Cardiac muscle cell (in vitro differentiated cells and primary cell): ENCODE measurements at regions not wholly inside any gene's neighbourhood (a gene's known extent, or its start where the extent isn't known, plus 50 kb on each side); places are given as distances from the start of the nearest gene placed in this dataset.

Experiments used
- DNase-seq, 2 donors: peaks; one replicate each; pipeline versions ENCODE4 v3.0.0 to v3.0.0-alpha.2; 2010 to 2017; ENCODE audit warnings: low read depth in 1 of 2, low spot score in 1 of 2
- H3K27ac ChIP-seq: fragments of 200-600 bp; sonication (generic); 2 replicates; pipeline ENCODE4 v1.5.1; 2016
- H3K27me3 ChIP-seq: fragments of 200-600 bp; sonication (generic); 2 replicates; pipeline ENCODE4 v1.6.0; 2016; ENCODE audit warnings: control low read depth
- H3K36me3 ChIP-seq: fragments of 200-600 bp; sonication (generic); 2 replicates; pipeline ENCODE4 v1.5.1; 2016; ENCODE audit warnings: control low read depth
- H3K4me1 ChIP-seq: fragments of 200-600 bp; sonication (generic); 2 replicates; pipeline ENCODE4 v1.8.1; 2017; ENCODE audit warnings: low read depth, mild to moderate bottlenecking, mixed run types
- H3K4me3 ChIP-seq: fragments of 200-600 bp; sonication (generic); 2 replicates; pipeline ENCODE4 v1.5.1; 2016; ENCODE audit warnings: mild to moderate bottlenecking
- H3K9me3 ChIP-seq: fragments of 200-600 bp; sonication (generic); 2 replicates; pipeline ENCODE4 v1.5.1; 2017; ENCODE audit warnings: low read depth, mild to moderate bottlenecking, control low read depth
- TF ChIP-seq, protein P1 (sequence below): IDR thresholded peaks from 2 replicates; pipeline ENCODE4 v1.5.1; 2012; ENCODE audit warnings: low read depth, mild to moderate bottlenecking, low read length

- DNase-seq: no peak
- TF ChIP-seq, protein P1, sequence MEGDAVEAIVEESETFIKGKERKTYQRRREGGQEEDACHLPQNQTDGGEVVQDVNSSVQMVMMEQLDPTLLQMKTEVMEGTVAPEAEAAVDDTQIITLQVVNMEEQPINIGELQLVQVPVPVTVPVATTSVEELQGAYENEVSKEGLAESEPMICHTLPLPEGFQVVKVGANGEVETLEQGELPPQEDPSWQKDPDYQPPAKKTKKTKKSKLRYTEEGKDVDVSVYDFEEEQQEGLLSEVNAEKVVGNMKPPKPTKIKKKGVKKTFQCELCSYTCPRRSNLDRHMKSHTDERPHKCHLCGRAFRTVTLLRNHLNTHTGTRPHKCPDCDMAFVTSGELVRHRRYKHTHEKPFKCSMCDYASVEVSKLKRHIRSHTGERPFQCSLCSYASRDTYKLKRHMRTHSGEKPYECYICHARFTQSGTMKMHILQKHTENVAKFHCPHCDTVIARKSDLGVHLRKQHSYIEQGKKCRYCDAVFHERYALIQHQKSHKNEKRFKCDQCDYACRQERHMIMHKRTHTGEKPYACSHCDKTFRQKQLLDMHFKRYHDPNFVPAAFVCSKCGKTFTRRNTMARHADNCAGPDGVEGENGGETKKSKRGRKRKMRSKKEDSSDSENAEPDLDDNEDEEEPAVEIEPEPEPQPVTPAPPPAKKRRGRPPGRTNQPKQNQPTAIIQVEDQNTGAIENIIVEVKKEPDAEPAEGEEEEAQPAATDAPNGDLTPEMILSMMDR: no peak
- no peak overlapping the region for H3K27ac ChIP-seq
- no peak overlapping the region for H3K4me3 ChIP-seq
- no peaks in the 10 kb centered on the region for H3K4me1 ChIP-seq
- no peaks in the 10 kb centered on the region for H3K9me3 ChIP-seq
- H3K36me3 ChIP-seq: no peaks in the 10 kb centered on the region
- no peaks in the 10 kb centered on the region for H3K27me3 ChIP-seq
Observed at GRCh38 chr10:32175629-32176028, 119.4 kb upstream of the KIF5B start.

- H3K27ac ChIP-seq: no peak overlapping the region
- H3K27me3 ChIP-seq: no peaks in the 10 kb centered on the region
- TF ChIP-seq, protein P1: no peak
- H3K9me3 ChIP-seq: no peaks in the 10 kb centered on the region
- H3K4me1 ChIP-seq: no peaks in the 10 kb centered on the region
- no peaks in the 10 kb centered on the region for H3K36me3 ChIP-seq
- H3K4me3 ChIP-seq: no peak overlapping the region
- DNase-seq: no peak
Observed at GRCh38 chr10:32174349-32174893, 118.2 kb upstream of the KIF5B start.

GRCh38 chr10:32171204-32171603 lies 115.0 kb upstream of the KIF5B start:
- H3K4me3 ChIP-seq: no peak overlapping the region
- no peaks in the 10 kb centered on the region for H3K4me1 ChIP-seq
- H3K27ac ChIP-seq: no peak overlapping the region
- DNase-seq: no peak
- TF ChIP-seq, protein P1: no peak
- no peaks in the 10 kb centered on the region for H3K9me3 ChIP-seq
- no peaks in the 10 kb centered on the region for H3K27me3 ChIP-seq
- no peaks in the 10 kb centered on the region for H3K36me3 ChIP-seq

GRCh38 chr10:32169556-32169955 lies 113.3 kb upstream of the KIF5B start:
- no peak overlapping the region for H3K4me3 ChIP-seq
- H3K4me1 ChIP-seq: no peaks in the 10 kb centered on the region
- H3K27me3 ChIP-seq: no peaks in the 10 kb centered on the region
- H3K27ac ChIP-seq: no peak overlapping the region
- TF ChIP-seq, protein P1: no peak
- DNase-seq: peak in 1 of 2 donors; percentile 29
- H3K36me3 ChIP-seq: no peaks in the 10 kb centered on the region
- H3K9me3 ChIP-seq: no peaks in the 10 kb centered on the region

GRCh38 chr10:32167450-32167849 lies 111.2 kb upstream of the KIF5B start:
- H3K4me3 ChIP-seq: no peak overlapping the region
- no peaks in the 10 kb centered on the region for H3K36me3 ChIP-seq
- no peaks in the 10 kb centered on the region for H3K27me3 ChIP-seq
- H3K9me3 ChIP-seq: no peaks in the 10 kb centered on the region
- no peak for DNase-seq
- no peaks in the 10 kb centered on the region for H3K4me1 ChIP-seq
- TF ChIP-seq, protein P1: no peak
- no peak overlapping the region for H3K27ac ChIP-seq

GRCh38 chr10:32166365-32166764 lies 110.1 kb upstream of the KIF5B start:
- Histone ChIP-seq H3K9me3 (no peaks in the 10 kb centered on the region), H3K27me3 (no peaks in the 10 kb centered on the region), H3K36me3 (no peaks in the 10 kb centered on the region), H3K27ac (no peak overlapping the region), H3K4me3 (no peak overlapping the region), H3K4me1 (no peaks in the 10 kb centered on the region)
- TF ChIP-seq, protein P1: no peak
- no peak for DNase-seq
